ENCODE measurements at regions not wholly inside any gene's neighbourhood (a gene's known extent, or its start where the extent isn't known, plus 50 kb on each side); places are given as distances from the start of the nearest gene placed in this dataset.

- DNase-seq (ENCODE audit: low spot score): no peak
Measured at GRCh38 chr6:145017516-145017915, 717.8 kb downstream of the EPM2A start.

- no peak for DNase-seq (ENCODE audit: low spot score)
Measured at GRCh38 chr6:145018027-145018426, 717.3 kb downstream of the EPM2A start.

- no peak for DNase-seq (ENCODE audit: low spot score)
Measured at GRCh38 chr6:145020114-145020513, 715.2 kb downstream of the EPM2A start.

- no peak for DNase-seq (ENCODE audit: low spot score)
Measured at GRCh38 chr6:145020543-145020942, 714.8 kb downstream of the EPM2A start.

DNA sequence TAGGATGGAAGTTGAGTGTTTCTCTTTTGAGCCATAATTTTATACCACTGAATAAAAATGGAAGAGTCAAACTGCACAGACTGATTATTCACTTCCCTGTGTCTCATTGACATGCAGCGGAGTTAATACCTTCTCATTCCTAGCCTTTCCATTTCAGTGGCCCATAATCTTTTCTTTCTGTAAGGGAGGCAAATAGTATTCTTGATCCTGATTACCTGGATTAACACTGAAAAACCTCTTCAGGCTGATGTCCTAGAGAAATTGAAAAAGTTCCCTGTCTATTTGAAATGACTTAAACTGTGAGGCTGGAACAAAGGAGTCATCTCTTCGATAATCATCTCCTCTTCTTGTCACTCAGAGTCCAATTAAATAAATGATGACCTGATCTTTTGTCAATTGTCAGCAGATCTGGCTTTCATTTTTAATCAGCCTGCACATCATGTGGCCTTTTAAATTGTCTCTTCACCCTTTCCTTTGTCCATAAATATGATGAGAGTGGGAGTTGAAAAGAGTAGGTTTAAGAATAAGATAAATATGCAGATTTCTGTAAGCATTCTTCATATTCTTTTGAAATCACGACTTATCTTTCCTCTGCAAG is 713.0 kb downstream of the EPM2A start:
- DNase-seq (ENCODE audit: low spot score): no peak

GRCh38 chr6:145023116-145023726 is 712.1 kb downstream of the EPM2A start:
- no peak for DNase-seq (ENCODE audit: low spot score)

GRCh38 chr6:145025488-145025887 is 709.8 kb downstream of the EPM2A start:
- DNase-seq (ENCODE audit: low spot score): no peak

GRCh38 chr6:145026267-145026679 is 709.0 kb downstream of the EPM2A start:
- DNase-seq (ENCODE audit: low spot score): no peak

DNA sequence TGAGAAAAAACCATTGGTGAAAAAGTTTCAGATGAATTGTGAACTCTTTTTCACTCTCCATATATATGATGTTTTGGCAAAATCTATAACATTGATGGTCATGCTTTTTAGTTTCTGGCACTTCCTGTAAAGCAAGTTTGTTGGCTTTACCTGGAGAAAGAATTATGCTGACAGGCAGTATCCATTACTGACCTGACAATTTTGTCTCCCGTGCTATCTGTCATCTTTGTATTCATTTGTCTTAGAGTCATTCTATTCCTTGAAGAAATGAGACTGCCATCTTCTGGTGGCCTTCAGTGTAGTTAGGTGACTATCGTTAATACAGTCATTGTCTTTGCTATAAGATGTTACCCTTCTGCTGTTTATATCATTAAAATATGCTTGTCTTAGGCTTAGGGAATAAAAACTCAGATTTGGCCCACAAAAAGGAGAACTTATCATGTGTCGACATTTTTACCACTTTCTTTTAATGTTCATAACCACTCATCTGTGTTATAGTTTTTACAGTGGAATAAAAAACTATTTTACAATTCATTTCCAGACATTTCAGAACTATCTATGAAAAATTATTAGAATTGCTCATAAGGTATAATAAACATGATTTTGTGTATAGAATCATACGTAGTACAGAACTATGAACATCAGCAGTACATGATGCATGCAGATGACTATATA is 707.0 kb downstream of the EPM2A start:
- peak; percentile 55 for DNase-seq (ENCODE audit: low spot score)

GRCh38 chr6:145031001-145031400 is 704.3 kb downstream of the EPM2A start:
- no peak for DNase-seq (ENCODE audit: low spot score)

GRCh38 chr6:145031962-145032361 is 703.4 kb downstream of the EPM2A start:
- DNase-seq (ENCODE audit: low spot score): no peak

- DNase-seq (ENCODE audit: low spot score): peak; percentile 46
Measured at GRCh38 chr6:145032562-145033145, 702.7 kb downstream of the EPM2A start.

DNA sequence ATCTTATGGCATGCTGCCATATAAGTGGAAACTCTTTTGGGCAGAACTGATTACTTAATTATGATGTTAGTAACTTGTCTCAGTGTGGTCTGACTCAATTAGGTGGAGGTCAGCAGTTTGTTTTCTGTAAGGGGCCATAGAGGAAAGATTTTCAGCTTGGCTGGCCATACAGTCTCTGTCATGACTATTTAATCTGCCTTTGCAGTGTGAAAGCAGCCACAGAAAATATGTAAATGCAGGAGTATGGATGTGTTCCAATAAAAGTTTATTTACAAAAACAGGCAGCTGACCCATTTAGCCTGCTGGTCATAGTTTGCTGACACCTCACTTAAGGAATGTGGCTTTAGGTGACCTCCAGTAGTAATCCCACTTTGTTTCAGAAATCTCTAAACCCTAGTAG is 700.7 kb downstream of the EPM2A start:
- DNase-seq (ENCODE audit: low spot score): no peak

GRCh38 chr6:145036236-145036635 is 699.1 kb downstream of the EPM2A start:
- DNase-seq (ENCODE audit: low spot score): no peak

GRCh38 chr6:145036848-145037567 is 698.3 kb downstream of the EPM2A start:
- DNase-seq (ENCODE audit: low spot score): peak; percentile 43

DNA sequence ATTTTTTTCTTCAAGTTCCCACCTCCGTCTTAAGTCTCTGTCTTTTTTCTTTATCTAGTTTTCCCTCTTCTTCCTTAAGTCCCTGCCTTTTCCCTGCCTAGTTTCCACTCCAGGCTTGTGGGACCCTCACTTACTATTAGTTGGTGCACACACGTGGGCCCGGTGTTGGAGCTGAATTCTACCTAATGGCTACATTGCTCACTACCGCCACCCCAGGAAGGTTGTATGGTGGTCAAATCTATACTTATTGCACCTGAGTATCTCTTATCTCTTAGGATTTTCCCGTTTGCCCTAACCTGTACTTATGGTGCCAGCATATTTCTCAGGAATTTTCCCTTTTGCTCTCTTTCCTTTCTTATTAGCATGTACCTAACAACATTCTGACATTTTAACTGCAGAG is 692.8 kb downstream of the EPM2A start:
- DNase-seq (ENCODE audit: low spot score): no peak

GRCh38 chr6:145043926-145044500 is 691.3 kb downstream of the EPM2A start:
- no peak for DNase-seq (ENCODE audit: low spot score)

DNA sequence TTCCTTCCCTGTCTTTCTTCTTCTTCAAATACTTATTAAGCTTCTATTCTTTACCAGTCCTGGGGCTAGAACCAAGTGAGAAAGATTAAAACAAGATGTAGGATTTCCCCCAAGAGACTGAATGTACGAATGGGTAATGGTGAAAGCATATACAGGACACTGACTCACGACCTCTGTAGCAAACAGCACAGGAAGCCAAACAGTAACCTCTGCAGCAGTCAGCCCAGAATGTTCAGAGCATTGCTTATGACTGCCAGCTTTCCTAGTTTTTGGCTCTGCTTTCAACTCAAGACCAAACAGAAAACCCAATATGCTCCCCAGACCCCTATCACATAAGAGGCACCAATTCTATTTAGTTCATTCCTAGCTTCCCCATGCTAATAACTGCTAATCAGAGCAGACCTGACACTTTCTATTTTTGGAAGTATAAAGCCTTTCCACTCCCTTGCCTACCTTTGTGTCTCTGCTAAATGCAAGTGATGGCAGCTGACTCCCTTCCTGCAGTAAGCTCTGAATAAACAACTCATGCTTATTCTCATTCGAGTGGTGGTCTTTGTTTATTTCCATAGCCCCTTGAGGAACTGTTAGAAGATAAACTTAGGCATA is 690.6 kb downstream of the EPM2A start:
- peak; percentile 55 for DNase-seq (ENCODE audit: low spot score)

GRCh38 chr6:145045582-145045981 is 689.7 kb downstream of the EPM2A start:
- DNase-seq (ENCODE audit: low spot score): no peak

DNA sequence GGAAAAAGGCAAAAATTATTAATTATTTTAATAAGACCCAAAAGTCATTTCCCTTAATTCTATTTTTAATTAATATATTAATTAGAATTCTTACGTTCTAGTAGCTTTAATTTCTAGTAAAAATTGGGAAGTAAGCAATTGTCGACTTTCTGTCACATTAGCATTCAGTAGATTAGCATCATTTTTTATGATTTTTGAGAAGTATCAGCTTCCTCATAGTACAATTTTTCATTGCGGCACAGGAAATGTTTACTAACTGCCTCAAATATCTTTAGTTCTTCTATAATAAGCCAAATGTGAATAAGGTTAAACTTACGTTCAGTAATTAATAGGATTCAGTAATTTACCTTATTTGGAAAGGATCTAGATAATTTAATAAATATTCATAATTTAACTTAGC is 687.4 kb downstream of the EPM2A start:
- no peak for DNase-seq (ENCODE audit: low spot score)

DNA sequence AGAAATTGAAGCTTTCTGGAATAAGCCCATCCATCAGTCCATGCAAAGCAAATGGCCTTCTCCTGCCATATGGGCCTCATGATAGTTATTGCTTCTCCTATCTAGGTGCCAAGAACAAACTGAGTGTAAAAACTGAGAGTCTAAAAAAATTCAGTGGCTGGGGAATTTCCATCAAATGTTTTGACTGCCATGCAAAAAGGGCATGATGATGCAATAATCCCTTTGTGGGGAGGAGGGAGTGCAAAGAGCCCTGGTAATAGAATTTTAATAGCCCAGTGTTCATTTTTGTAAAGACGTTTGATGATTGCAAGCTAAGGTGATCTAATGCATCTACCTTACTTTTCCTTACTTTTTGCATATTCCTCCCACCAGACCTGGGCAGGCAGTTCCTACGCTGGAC is 683.7 kb downstream of the EPM2A start:
- DNase-seq (ENCODE audit: low spot score): no peak
